Neural cell (in vitro differentiated cells): ENCODE measurements at regions not wholly inside any gene's neighbourhood (a gene's known extent, or its start where the extent isn't known, plus 50 kb on each side); places are given as distances from the start of the nearest gene placed in this dataset.

ENCODE experiments used
- EP300 ChIP-seq: fragments of 450-650 bp; conservative IDR thresholded peaks from 2 replicates; pipeline ENCODE4 v1.6.1; 2014; ENCODE audit warnings: antibody characterized with exemption, mild to moderate bottlenecking, moderate library complexity; ENCODE audit not compliant: poor library complexity, severe bottlenecking
- EZH2 ChIP-seq: fragments of 200-600, 300-800 bp; shearing (Covaris generic), sonication (generic); IDR thresholded peaks from 2 replicates; pipeline ENCODE4 v1.6.1; 2014; ENCODE audit warnings: antibody characterized with exemption, low read length, borderline replicate concordance, mild to moderate bottlenecking; ENCODE audit not compliant: insufficient read depth, poor library complexity, severe bottlenecking
- MXI1 ChIP-seq: fragments of 450-650 bp; conservative IDR thresholded peaks from 2 replicates; pipeline ENCODE4 v1.6.1; 2014; ENCODE audit warnings: antibody characterized with exemption, mild to moderate bottlenecking; ENCODE audit not compliant: poor library complexity, severe bottlenecking
- RAD21 ChIP-seq: fragments of 450-650 bp; conservative IDR thresholded peaks from 2 replicates; pipeline ENCODE4 v1.6.1; 2014; ENCODE audit warnings: antibody characterized with exemption, mild to moderate bottlenecking, moderate library complexity
- TAF1 ChIP-seq: IDR thresholded peaks from 2 replicates; pipeline ENCODE4 v1.6.1; 2012; ENCODE audit warnings: low read depth
- TF ChIP-seq, protein P1 (sequence below): IDR thresholded peaks from 2 replicates; pipeline ENCODE4 v1.6.1; 2012; ENCODE audit warnings: borderline replicate concordance
- TF ChIP-seq, protein P2 (sequence below): fragments of 450-650 bp; IDR thresholded peaks from 2 replicates; pipeline ENCODE4 v1.5.1; 2014; ENCODE audit warnings: antibody characterized with exemption, mild to moderate bottlenecking, moderate library complexity; ENCODE audit not compliant: poor library complexity, severe bottlenecking

DNA sequence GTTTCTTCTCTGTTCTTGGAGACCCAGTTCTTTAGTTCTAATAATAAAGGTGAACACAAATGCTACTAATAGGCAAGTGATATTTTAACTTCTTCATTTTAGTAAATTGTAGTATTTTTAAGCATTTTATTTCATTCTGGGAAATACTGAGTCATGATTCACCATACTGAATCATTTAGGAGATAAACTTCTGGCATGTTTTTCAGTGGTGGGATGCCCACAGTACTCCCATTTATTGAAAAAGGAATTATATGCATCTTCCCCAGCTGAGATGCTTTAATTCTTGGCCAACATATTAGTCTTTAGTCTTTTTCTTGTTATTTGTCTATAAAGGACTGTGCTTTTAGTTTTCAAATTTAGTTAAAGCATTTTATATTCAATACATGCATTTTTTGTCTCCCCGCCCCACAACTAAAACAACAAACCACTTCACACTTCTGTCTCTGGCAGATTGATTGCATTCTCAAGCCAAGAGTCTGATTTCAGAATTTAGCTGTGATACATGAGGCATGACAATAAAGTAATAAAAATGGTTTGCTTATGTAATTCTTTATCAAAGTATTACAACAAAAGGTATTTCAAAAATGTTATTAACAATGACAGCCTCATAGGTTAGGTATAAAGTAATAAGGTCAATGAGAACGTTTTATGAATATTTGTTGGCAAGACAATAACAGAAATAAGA lies 125.2 kb upstream of the CDH18 start:
- no peak for TF ChIP-seq EZH2
- TF ChIP-seq, protein P1, sequence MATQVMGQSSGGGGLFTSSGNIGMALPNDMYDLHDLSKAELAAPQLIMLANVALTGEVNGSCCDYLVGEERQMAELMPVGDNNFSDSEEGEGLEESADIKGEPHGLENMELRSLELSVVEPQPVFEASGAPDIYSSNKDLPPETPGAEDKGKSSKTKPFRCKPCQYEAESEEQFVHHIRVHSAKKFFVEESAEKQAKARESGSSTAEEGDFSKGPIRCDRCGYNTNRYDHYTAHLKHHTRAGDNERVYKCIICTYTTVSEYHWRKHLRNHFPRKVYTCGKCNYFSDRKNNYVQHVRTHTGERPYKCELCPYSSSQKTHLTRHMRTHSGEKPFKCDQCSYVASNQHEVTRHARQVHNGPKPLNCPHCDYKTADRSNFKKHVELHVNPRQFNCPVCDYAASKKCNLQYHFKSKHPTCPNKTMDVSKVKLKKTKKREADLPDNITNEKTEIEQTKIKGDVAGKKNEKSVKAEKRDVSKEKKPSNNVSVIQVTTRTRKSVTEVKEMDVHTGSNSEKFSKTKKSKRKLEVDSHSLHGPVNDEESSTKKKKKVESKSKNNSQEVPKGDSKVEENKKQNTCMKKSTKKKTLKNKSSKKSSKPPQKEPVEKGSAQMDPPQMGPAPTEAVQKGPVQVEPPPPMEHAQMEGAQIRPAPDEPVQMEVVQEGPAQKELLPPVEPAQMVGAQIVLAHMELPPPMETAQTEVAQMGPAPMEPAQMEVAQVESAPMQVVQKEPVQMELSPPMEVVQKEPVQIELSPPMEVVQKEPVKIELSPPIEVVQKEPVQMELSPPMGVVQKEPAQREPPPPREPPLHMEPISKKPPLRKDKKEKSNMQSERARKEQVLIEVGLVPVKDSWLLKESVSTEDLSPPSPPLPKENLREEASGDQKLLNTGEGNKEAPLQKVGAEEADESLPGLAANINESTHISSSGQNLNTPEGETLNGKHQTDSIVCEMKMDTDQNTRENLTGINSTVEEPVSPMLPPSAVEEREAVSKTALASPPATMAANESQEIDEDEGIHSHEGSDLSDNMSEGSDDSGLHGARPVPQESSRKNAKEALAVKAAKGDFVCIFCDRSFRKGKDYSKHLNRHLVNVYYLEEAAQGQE: no peak
- no peak for TF ChIP-seq TAF1
- TF ChIP-seq, protein P2, sequence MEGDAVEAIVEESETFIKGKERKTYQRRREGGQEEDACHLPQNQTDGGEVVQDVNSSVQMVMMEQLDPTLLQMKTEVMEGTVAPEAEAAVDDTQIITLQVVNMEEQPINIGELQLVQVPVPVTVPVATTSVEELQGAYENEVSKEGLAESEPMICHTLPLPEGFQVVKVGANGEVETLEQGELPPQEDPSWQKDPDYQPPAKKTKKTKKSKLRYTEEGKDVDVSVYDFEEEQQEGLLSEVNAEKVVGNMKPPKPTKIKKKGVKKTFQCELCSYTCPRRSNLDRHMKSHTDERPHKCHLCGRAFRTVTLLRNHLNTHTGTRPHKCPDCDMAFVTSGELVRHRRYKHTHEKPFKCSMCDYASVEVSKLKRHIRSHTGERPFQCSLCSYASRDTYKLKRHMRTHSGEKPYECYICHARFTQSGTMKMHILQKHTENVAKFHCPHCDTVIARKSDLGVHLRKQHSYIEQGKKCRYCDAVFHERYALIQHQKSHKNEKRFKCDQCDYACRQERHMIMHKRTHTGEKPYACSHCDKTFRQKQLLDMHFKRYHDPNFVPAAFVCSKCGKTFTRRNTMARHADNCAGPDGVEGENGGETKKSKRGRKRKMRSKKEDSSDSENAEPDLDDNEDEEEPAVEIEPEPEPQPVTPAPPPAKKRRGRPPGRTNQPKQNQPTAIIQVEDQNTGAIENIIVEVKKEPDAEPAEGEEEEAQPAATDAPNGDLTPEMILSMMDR: no peak
- no peak for TF ChIP-seq MXI1
- no peak for TF ChIP-seq EP300
- no peak for TF ChIP-seq RAD21
